BE2C (cell line): ENCODE measurements at regions not wholly inside any gene's neighbourhood (a gene's known extent, or its start where the extent isn't known, plus 50 kb on each side); places are given as distances from the start of the nearest gene placed in this dataset.

Experiments
- DNase-seq: peaks from one replicate; pipeline ENCODE4 v3.0.0-alpha.2; 2020
- H3K27me3 ChIP-seq: fragments of 250-450 bp; sonication (Bioruptor Pico); 2 replicates; pipeline ENCODE4 v1.5.1; 2020; ENCODE audit warnings: mild to moderate bottlenecking
- H3K36me3 ChIP-seq: fragments of 250-450 bp; sonication (Bioruptor Pico); 2 replicates; pipeline ENCODE4 v1.5.1; 2020; ENCODE audit warnings: mild to moderate bottlenecking
- H3K4me1 ChIP-seq: fragments of 250-450 bp; sonication (Bioruptor Pico); 2 replicates; pipeline ENCODE4 v1.5.1; 2020
- H3K4me3 ChIP-seq: 2 replicates; pipeline ENCODE4 v1.5.1; 2011; ENCODE audit warnings: low read depth, low read length
- H3K9me3 ChIP-seq: fragments of 250-450 bp; sonication (Bioruptor Pico); 2 replicates; pipeline ENCODE4 v1.5.1; 2020
- TF ChIP-seq, protein P1 (sequence below): IDR thresholded peaks from 2 replicates; pipeline ENCODE4 v1.5.1; 2012; ENCODE audit warnings: mild to moderate bottlenecking, low read depth, low read length

DNA sequence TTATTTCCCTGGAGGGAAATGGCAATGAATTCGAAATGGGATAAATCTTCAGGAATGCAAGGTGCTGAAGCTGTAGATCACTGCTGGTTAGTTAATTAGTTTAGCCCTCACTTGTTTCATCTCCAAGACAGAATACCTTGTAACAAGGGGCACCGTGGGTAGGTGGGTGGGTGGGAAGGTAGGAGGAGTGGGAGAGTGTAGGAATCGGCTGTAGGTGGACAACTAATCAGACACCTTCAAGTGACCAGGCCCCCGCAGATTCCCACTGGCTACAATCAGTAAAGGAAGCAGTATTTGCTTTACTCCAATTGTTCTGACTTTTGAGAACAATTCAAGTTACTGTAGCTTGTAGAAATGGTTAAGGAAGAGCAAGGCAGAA lies 293.7 kb downstream of the TLE1 start:
- H3K4me1 ChIP-seq: peaks cover 18% of the 10 kb centered on the region
- DNase-seq: peak; percentile 21
- no peak overlapping the region for H3K4me3 ChIP-seq
- no peaks in the 10 kb centered on the region for H3K36me3 ChIP-seq
- TF ChIP-seq, protein P1, sequence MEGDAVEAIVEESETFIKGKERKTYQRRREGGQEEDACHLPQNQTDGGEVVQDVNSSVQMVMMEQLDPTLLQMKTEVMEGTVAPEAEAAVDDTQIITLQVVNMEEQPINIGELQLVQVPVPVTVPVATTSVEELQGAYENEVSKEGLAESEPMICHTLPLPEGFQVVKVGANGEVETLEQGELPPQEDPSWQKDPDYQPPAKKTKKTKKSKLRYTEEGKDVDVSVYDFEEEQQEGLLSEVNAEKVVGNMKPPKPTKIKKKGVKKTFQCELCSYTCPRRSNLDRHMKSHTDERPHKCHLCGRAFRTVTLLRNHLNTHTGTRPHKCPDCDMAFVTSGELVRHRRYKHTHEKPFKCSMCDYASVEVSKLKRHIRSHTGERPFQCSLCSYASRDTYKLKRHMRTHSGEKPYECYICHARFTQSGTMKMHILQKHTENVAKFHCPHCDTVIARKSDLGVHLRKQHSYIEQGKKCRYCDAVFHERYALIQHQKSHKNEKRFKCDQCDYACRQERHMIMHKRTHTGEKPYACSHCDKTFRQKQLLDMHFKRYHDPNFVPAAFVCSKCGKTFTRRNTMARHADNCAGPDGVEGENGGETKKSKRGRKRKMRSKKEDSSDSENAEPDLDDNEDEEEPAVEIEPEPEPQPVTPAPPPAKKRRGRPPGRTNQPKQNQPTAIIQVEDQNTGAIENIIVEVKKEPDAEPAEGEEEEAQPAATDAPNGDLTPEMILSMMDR: no peak
- H3K27me3 ChIP-seq: no peaks in the 10 kb centered on the region
- no peaks in the 10 kb centered on the region for H3K9me3 ChIP-seq

DNA sequence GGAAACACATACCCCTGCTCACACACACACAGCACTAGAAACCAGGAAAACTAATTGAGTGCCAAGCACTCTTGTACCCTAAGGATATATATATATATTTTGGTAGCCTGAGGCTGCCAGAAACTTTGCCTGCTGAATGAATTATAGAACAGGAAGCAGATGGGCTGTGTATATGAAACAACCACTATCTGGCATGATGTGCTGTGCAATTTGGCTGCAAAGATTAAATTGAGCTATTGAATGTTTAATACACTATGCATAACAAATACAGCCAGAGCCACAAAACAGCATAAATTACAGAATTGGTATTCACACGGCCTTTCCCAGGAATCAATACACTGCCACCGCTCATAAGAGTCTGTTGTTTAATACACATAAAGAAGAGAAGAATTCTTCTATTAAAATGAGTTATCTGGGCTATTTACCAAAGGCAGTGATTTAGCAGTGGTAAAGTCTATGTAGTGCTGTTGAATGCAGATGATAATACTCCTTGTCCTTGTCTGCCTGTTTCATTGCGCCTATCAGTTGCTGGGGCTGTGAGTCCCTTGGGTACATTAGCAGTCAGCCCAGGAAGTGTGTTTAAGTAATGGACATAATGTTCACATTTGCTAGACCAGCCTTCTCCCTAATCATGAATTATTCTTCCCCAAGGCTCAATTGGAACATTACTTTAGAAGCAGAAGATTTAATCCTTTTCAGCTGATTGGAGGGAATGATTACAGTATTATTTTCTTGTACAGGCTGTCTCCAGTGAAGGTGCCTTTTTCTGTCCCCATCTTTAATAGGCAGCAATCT lies 294.3 kb downstream of the TLE1 start:
- H3K27me3 ChIP-seq: no peaks in the 10 kb centered on the region
- H3K4me3 ChIP-seq: no peak overlapping the region
- no peaks in the 10 kb centered on the region for H3K9me3 ChIP-seq
- peak; percentile 78 for DNase-seq
- no peaks in the 10 kb centered on the region for H3K36me3 ChIP-seq
- TF ChIP-seq, protein P1: no peak
- H3K4me1 ChIP-seq: peaks cover 18% of the 10 kb centered on the region

DNA sequence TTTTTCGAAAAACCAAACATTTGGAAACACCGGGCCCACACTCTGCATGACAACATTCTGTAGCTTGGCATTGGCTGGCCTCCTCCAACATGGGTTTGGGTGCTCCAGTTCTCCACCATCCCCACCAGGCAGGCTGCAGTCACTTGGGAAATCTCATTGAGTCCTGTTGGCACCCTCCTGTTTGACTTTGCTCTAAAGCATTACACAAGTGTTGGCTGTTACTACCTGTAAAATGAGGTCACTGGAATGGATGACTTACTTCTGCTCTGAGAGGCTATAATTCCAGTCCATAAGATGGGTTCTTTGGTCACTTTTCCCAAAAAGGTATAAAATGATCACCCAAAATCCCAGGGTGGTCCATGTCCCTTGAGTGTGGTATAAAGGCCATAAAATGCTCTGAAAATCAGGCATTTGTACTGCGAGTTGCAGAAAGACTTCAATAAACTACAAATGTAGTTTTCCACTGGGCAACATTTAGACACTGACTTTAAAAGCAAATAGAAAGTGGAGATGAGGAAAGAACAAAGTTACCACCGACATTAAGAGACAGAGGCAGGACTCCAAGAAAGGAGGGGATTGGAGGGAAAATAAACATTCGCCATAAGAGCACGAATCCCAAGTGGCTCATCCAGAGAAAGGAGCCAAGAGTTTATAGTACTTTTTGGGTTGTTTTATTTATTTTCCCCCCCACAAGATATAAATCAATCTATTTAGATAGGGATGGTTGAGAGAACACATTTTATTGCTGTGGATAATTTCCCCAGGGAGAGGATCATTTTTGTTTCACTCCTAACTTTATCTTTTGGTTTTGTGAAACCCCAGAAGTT lies 295.1 kb downstream of the TLE1 start:
- TF ChIP-seq, protein P1: no peak
- Histone ChIP-seq H3K4me3 (no peak overlapping the region), H3K36me3 (no peaks in the 10 kb centered on the region), H3K27me3 (no peaks in the 10 kb centered on the region), H3K4me1 (peaks cover 18% of the 10 kb centered on the region), H3K9me3 (no peaks in the 10 kb centered on the region)
- DNase-seq: no peak

DNA sequence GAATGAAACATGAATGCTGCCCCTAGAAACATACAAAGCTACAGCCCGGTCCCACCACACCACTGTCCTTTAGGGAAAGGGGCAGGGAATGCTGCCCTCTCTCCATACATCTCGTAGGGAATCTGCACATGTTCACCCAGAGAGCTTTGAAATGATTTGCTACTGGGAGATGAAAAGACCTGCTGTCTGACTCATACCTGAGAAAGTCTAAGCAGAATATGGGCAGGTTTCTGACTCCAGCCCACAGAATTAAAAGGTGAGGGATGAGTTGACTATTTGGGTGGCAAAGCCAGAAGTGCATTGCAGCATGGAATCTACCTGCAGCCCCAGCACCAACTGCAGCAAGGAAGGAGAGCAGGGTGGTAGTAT lies 297.9 kb downstream of the TLE1 start:
- TF ChIP-seq, protein P1: no peak
- DNase-seq: no peak
- Histone ChIP-seq H3K4me1 (peaks cover 13% of the 10 kb centered on the region), H3K9me3 (peaks cover 3% of the 10 kb centered on the region; the same call in 1 of the 2 replicates), H3K36me3 (no peaks in the 10 kb centered on the region), H3K4me3 (no peak overlapping the region), H3K27me3 (no peaks in the 10 kb centered on the region)

DNA sequence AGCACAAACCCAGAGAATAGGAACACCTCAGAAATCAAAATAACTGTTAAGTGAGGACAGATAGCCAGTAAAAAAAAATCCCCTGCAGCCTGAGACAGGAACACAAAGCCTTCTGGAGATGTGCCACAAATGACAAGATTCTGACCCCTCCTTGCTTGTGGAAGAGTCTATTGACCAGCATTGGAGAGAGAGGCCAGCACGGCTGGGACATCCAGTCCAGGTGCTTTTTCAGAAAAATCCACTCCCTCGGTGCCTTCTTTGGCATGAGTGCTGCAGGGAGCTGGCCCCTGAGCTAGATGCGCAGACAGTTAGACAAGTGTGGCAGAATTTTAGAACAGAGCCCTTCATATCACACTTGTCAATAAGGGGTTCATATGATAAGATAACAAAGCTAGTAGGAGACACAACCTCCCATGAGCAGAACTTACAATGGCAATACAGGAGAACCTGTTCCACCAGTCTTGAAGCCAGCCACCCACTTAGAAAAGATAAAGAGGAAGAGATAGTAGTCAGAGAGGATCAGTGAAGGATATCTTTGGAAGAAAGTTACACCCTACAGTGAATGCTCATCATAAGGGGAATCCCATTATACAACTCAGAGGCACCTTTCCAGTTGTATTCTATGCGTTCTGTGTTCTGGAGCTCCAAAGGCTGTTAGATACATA lies 298.4 kb downstream of the TLE1 start:
- DNase-seq: no peak
- peaks cover 3% of the 10 kb centered on the region; the same call in 1 of the 2 replicates for H3K9me3 ChIP-seq
- H3K36me3 ChIP-seq: no peaks in the 10 kb centered on the region
- H3K27me3 ChIP-seq: no peaks in the 10 kb centered on the region
- H3K4me1 ChIP-seq: peaks cover 11% of the 10 kb centered on the region
- TF ChIP-seq, protein P1: no peak
- H3K4me3 ChIP-seq: no peak overlapping the region
